ENCODE measurements at regions not wholly inside any gene's neighbourhood (a gene's known extent, or its start where the extent isn't known, plus 50 kb on each side); places are given as distances from the start of the nearest gene placed in this dataset.

- Histone ChIP-seq H3K4me1 (no peaks in the 10 kb centered on the region), H3K9me3 (no peaks in the 10 kb centered on the region), H3K4me3 (no peak overlapping the region), H3K27ac (no peak overlapping the region), H3K9ac (ENCODE audit: low read depth in 2 of 2, low read length in 2 of 2) (no peak overlapping the region), H3K27me3 (no peaks in the 10 kb centered on the region), H3K36me3 (no peaks in the 10 kb centered on the region)
- DNase-seq = no peak
- TF ChIP-seq, protein P1, sequence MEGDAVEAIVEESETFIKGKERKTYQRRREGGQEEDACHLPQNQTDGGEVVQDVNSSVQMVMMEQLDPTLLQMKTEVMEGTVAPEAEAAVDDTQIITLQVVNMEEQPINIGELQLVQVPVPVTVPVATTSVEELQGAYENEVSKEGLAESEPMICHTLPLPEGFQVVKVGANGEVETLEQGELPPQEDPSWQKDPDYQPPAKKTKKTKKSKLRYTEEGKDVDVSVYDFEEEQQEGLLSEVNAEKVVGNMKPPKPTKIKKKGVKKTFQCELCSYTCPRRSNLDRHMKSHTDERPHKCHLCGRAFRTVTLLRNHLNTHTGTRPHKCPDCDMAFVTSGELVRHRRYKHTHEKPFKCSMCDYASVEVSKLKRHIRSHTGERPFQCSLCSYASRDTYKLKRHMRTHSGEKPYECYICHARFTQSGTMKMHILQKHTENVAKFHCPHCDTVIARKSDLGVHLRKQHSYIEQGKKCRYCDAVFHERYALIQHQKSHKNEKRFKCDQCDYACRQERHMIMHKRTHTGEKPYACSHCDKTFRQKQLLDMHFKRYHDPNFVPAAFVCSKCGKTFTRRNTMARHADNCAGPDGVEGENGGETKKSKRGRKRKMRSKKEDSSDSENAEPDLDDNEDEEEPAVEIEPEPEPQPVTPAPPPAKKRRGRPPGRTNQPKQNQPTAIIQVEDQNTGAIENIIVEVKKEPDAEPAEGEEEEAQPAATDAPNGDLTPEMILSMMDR (IDR thresholded peaks at IDR 0.05) = no peak
- intact Hi-C loops (cut with DNase I) = no loop called here
Measured at GRCh38 chr14:82504894-82505293, 971.2 kb upstream of the SEL1L start.

DNA sequence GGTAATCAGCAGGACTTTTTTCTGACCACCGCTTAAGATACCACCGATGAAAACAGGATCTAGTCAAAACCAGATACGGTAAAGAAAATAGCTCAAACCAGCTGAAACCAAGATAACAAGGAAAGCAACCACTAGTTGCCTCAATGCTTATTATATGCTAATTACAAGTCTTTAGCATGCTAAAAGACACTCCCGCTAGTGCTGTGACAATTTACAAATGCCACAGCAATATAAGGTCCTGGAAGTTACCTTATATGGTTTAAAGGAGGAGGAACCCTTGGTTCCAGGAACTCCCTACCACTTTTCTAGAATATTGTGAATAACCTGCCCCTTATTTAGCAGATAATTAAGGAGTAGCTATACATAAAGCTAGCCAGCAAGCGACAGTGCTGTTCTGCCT, 976.4 kb upstream of the SEL1L start:
- DNase-seq = no peak
- intact Hi-C loops (cut with DNase I) = no loop called here
- TF ChIP-seq, protein P1 (IDR thresholded peaks at IDR 0.05) = no peak
- Histone ChIP-seq H3K36me3 (no peaks in the 10 kb centered on the region), H3K27me3 (no peaks in the 10 kb centered on the region), H3K9ac (ENCODE audit: low read depth in 2 of 2, low read length in 2 of 2) (no peak overlapping the region), H3K27ac (no peak overlapping the region), H3K4me1 (no peaks in the 10 kb centered on the region), H3K4me3 (no peak overlapping the region), H3K9me3 (no peaks in the 10 kb centered on the region)

GRCh38 chr14:82511399-82511798, 977.7 kb upstream of the SEL1L start:
- Histone ChIP-seq H3K4me3 (no peak overlapping the region), H3K9ac (ENCODE audit: low read depth in 2 of 2, low read length in 2 of 2) (no peak overlapping the region), H3K27ac (no peak overlapping the region), H3K9me3 (no peaks in the 10 kb centered on the region), H3K36me3 (no peaks in the 10 kb centered on the region), H3K27me3 (no peaks in the 10 kb centered on the region), H3K4me1 (no peaks in the 10 kb centered on the region)
- intact Hi-C loops (cut with DNase I) = no loop called here
- no peak for DNase-seq
- TF ChIP-seq, protein P1 (IDR thresholded peaks at IDR 0.05) = no peak

DNA sequence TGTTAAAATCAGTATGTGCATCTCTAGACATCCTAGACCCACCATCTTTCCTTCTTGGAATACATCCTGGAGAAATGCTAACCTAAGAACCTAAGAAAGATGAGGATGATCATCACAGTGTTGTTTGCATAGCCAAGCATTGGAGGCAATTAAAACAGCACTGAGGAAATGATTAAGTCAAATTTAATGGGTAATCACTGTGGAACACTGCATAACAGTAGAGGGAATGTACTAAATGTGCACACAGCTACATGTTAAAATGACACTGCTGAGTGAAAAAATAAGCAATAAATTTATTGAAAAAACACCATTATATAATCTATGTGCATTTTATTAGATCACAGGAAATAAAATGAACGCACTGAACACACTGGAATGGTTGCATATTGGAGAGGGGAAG, 987.1 kb upstream of the SEL1L start:
- H3K9me3 ChIP-seq = no peaks in the 10 kb centered on the region
- H3K36me3 ChIP-seq = no peaks in the 10 kb centered on the region
- TF ChIP-seq, protein P1 (IDR thresholded peaks at IDR 0.05) = no peak
- DNase-seq = no peak
- H3K9ac ChIP-seq (ENCODE audit: low read depth in 2 of 2, low read length in 2 of 2) = no peak overlapping the region
- no peaks in the 10 kb centered on the region for H3K27me3 ChIP-seq
- intact Hi-C loops (cut with DNase I) = no loop called here
- no peaks in the 10 kb centered on the region for H3K4me1 ChIP-seq
- H3K27ac ChIP-seq = no peak overlapping the region
- H3K4me3 ChIP-seq = no peak overlapping the region

DNA sequence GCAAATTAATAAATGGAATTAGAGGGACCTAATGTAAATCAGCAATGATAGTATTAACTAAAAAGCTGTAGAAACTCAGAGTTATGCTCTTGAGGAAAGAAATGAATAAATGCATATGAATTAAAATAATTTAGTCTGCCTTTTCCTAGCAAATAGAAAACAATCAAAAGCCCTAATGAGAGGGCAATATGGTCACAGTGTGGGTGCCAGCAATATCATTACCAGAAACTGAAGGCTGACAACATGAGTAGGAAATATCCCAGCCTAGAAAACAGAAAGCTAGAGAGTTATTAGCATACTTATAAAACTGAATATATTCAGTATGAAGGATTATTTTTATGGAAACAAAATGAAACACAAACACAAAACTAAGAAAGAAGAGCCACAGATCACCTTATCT, 987.5 kb upstream of the SEL1L start:
- no peak for DNase-seq
- H3K4me3 ChIP-seq = no peak overlapping the region
- no peaks in the 10 kb centered on the region for H3K4me1 ChIP-seq
- no peak overlapping the region for H3K27ac ChIP-seq
- intact Hi-C loops (cut with DNase I) = no loop called here
- H3K9me3 ChIP-seq = no peaks in the 10 kb centered on the region
- H3K36me3 ChIP-seq = no peaks in the 10 kb centered on the region
- H3K9ac ChIP-seq (ENCODE audit: low read depth in 2 of 2, low read length in 2 of 2) = no peak overlapping the region
- TF ChIP-seq, protein P1 (IDR thresholded peaks at IDR 0.05) = no peak
- no peaks in the 10 kb centered on the region for H3K27me3 ChIP-seq

DNA sequence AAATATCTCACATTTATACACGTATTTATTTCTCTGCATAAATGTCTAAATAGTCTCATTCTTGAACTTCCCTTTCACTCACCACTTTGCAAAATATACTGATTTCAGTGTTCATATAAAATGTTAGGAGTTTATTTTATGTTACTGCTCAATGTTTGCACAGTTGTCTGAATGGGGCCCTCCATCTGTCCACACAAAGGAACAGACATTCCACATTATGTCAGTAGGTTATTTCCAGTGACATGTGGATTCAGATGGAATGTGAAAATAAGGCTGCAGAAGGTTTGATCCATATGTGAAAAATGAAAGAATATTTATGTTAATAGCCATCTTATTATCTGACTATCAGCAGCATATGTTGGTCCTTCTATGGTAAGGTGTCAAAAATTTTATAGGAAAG, 994.4 kb upstream of the SEL1L start:
- H3K4me1 ChIP-seq = no peaks in the 10 kb centered on the region
- no peak overlapping the region for H3K4me3 ChIP-seq
- no peaks in the 10 kb centered on the region for H3K36me3 ChIP-seq
- no peaks in the 10 kb centered on the region for H3K9me3 ChIP-seq
- TF ChIP-seq, protein P1 (IDR thresholded peaks at IDR 0.05) = no peak
- no peak overlapping the region for H3K9ac ChIP-seq (ENCODE audit: low read depth in 2 of 2, low read length in 2 of 2)
- H3K27ac ChIP-seq = no peak overlapping the region
- H3K27me3 ChIP-seq = no peaks in the 10 kb centered on the region
- DNase-seq = no peak
- intact Hi-C loops (cut with DNase I) = no loop called here
